DMS53 treated with DMSO at 0.1 percent for 48 hours (cell line): ENCODE measurements at regions not wholly inside any gene's neighbourhood (a gene's known extent, or its start where the extent isn't known, plus 50 kb on each side); places are given as distances from the start of the nearest gene placed in this dataset.

Source experiments
- DNase-seq: peaks from one replicate; lab custom pipeline; 2025; ENCODE audit not compliant: unreplicated experiment; lab: John Stamatoyannopoulos, UW

DNA sequence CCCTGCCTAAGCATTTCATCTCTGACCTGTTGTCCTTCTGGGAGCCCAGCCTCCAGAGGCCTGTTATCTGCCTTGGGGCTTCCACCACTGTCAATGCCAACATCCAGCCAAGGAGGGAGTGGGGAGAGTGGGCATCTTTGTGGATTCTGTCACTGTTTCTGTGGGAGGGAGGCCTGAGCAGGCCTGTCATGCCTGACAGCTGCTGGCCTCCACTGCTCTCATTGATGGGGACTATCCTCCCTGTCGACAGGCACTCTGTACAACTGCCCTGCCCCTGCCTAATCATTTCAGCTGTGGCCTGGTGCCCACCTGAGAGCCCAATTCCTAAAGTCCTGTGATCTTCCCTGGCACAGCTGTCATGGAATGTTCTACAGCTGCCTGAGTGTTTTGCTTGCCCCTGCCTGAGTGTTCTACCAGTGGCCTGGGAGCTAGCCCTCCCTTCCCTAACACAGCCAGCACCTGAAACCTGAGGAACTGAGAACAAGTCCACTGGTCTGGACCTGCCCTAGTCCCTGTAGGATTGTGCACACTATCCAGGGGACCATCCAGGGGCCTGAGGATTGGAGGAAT is 145.3 kb downstream of the FAM83B start:
- no peak for DNase-seq

DNA sequence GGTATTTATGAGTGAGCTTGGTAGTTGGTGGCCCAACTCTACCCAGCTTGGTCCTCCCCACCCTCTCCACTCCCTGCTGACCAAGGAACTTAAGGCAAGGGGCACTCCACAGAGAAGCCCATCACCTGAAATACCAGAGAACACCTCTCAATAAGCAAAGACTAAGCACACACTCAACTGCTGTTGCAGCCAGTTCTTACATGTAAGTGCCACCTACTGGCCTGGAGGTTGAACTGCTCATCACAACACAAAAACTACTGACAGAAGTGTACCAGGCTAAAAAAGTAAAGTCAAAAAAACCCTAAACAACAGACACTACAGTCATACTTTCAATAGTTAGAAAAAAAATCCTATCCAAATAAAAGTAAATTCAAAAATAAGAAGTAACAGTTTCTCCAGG is 146.2 kb downstream of the FAM83B start:
- no peak for DNase-seq

DNA sequence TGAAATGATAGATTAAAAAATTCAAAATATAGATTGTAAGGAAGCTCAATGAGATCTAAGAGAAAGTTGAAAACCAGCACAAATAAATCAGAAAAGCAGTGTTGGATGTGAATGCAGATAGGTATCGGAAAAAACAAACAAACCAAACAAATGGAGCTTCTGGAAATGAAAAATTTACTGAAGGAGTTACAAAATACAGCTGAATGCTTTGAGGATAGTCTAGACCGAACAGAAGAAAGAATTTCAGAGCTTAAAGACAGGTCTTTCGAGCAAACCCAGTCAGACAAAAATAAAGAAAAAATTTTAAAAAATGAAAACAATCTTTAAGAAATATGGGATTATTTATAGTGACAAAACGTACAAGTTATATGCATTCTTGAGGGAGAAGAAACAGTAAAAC is 146.7 kb downstream of the FAM83B start:
- DNase-seq = no peak

DNA sequence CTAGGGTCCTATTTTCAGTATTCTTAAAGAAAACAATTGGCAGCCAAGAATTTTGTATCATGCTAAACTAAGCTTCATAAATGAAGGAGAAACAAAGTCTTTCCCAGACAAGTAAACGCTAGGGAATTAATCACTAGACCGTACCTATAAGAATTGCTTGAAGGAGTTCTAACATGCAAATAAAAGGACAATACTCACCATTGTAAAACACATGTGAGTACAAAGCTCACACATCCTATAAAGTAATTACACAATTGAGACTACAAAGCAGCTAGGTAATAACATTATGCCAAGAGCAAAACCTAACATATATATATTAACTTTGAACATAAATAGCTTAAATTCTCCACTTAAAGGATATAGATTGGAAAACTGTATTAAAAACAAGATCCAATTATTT is 147.4 kb downstream of the FAM83B start:
- DNase-seq = no peak

DNA sequence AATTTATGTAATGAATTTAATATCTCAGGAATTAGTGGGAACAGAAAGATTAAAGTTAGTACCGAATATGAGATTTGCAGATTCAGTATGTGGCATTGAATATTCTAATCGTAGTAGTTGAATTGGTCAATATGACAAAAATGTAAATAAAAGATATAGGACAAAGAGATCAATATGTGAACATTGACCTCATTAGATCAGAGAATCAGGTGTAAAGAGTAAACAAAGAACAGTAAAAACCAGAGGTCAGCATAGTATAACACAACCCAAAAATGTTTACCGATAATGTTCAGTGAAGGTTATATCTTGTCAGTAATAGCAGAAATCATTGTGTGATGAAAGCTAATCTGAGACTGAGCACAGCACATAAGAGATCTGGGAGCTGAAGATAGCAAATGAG is 152.0 kb downstream of the FAM83B start:
- DNase-seq = no peak

DNA sequence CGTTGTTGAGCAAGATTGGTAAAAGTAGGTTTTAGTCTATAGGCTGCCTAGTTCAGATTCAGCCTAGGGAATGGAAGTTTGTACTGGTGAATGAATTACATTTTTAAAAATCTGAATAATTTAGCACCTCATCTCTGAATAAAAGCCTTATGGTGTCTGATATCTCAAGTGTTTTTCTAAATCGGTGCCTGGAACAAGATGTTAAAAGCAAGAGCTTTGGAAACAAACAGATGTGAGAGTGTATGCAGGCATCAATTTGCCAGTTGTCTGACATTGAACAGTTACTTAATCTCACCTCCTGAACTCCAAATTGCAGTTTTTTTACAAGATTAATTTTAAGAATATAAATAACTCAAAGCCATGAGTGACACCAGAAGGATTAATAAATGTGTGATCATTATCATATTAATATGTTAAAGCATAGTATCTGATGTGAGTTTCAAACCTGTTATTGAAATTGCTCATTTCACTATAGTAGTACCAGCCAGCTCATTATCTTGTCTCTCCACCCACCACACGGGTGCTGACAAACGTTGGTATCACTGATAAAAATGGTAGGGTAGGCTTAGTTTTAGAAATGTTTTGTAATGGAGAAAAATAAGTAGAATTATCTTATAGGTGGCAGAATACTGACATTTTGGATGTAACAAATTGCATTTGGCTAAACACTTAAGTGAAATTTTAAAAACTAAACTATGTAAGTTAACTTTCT is 157.3 kb downstream of the FAM83B start:
- no peak for DNase-seq

DNA sequence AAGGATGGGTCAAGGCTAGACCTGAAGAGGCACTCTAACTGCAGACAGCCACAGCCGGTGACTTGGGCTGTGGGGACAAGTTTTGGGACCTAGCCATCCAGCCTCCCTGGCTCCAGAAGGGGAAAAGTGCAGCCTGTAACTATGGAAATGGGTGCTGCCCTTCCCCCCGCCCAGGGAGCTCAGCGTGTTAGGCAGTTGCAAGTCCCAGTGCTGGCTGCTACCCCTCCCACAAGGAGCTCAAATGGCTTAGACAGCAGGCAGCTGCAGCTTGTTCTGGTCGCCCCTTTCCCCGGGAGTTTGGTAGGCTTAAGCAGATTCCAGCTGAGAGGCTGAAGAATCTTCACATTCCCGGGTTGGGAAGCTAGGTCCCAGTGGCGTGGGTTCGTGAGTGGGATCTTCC is 162.6 kb downstream of the FAM83B start:
- no peak for DNase-seq

DNA sequence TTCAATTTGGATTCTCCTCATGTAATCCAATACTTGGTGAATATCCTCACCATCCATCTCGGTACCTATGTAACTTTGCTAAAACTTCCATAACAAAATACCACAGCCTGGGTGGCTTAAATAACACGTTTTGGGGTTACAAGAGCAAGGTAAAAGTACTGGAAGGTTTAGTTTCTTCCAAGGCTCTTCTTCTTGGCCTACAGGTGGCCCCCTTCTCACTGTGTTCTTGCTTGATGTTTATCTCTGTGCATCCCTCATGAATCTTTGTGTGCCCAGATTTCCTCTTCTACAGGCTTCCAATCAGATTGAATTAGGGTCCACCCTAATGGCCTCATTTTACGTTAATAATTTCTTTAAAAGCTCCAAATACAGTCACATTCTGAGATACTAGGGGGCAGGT is 163.3 kb upstream of the HCRTR2 start:
- DNase-seq = no peak

DNA sequence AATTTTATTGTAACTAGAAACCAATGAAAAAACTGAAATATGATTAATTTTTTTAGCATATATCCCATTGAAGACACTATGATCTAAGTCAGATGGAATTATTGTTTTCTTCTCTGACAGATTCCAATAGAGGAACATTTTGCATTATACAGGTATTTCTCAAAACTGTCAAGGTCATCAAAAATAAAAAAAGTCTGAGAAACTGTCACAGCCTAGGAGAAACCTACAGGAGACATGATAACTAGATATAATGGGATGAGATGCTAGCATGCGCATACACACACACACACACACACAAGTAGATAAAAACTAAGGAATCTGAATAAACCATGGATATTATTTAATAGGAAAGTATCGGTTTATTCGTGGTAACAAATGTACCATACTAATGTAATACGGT is 161.9 kb upstream of the HCRTR2 start:
- DNase-seq = no peak

DNA sequence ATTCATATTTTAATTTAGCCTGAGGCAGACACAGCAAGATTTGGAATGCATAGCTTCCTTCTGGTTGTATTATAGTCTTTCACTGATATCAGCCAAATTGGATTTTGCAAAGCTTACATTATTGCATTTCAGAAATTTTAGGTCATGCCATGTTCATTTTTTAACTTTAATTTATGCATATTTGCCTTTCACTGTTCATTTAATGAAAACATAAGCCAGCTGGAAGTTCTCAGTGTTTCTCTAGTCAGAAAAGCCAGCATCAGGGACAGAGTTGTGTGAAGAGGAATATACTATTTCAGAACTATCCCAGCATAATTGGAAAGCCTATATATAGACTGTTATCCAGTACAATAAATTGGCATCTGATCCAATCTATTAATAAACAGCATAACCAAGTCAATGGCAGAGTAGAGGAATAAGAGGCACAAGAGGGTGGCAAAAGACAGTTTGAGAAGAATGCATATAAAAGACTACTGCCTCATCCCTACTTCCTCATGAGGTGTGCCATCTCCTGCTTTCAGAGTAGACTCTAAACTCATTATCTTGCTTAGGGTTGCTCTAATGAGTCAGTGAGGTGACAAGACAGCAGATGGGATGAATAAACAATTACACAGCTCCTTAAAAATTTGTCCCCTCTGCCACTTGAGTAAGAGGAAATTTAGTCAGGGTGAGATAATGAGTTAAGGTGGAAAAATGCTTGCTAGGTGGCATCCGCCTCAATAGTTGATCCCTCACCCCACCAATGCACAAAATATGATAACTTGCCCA is 159.8 kb upstream of the HCRTR2 start:
- no peak for DNase-seq

DNA sequence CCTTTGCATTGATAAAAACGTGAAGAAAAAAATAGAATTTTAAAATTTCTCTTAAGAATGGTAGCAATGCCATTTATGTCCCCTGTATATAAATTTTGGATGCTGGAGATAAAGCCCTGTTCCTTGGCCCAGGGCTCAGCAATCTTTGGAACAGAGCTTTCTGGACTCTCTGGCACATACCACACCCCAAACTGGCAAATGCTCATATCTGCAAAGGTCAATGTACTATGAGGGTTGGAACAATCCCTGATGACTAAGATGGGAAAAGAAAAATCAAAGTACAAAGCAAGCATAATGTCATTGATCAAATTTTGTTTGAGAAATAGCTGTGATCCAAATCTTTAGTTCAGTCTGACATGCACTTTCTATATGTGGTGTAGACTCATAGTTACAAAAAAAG is 158.1 kb upstream of the HCRTR2 start:
- DNase-seq = no peak

DNA sequence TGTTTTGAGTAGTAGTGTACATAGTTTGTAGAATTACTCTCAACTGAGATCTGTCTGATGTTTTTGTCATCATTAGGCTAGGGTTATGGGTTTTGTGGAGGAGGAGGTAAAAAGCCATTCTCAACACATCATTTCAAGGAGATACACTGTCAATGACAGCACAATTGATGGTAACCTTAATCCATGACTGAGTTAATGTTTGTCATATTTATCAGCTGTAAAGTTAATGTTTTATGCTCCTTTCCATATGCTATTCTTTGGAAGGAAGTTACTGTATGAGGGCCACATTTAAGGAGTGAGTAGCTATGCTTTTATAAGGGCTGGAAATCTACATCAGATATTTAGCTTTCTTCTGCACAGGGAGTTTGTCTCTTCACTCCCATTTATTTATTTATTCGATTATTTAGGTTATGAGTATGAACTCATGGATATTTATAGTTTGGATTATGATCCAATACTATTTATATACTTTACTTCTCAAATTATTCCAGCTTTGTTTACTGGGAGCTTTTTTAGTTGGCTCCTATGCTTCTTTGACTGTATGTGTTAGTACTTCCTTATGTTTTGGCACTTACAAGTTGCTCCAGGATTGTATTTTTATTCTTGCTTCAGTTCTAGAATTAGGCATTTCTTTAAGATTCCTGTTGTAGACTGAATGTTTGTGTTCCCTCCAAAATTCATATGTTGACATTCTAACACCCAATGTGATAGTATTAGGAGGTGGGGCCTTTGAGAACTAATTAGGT is 156.6 kb upstream of the HCRTR2 start:
- no peak for DNase-seq

DNA sequence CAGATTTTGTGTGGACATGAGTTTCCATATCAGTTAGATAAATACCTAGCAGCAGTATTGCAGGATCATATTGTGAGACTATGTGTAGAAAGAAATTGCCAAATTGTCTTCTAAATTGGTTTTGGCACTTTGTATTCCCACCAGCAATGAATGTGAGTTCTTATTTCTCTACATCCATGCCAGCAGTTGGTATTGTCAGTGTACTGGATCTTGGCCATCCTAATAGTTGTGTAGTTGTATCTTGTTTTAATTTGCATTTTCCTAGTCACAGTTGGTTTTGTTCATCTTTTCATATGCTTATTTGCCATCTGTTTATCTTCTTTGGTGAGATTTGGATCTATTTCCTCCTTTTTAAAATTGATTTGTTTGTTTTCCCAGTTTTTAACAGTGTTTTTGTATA is 154.7 kb upstream of the HCRTR2 start:
- DNase-seq = no peak

DNA sequence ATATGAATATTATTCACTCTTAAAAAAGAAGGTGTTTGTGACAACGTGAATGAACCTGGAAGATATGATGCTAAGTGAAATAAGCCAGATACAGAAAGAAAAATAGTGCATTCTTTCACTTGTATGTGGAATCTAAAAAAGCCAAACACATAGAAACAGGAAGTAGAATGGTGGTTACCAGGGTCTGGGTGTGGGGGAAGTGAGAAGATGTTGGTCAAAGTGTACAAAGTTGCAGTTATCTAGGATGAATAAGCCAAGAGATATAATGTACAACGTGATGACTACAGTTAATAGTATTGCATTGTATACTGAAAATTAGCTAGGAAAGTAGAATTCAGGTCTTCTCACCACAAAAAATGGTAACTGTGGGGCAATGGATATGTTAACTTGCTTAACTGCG is 151.1 kb upstream of the HCRTR2 start:
- DNase-seq = no peak

DNA sequence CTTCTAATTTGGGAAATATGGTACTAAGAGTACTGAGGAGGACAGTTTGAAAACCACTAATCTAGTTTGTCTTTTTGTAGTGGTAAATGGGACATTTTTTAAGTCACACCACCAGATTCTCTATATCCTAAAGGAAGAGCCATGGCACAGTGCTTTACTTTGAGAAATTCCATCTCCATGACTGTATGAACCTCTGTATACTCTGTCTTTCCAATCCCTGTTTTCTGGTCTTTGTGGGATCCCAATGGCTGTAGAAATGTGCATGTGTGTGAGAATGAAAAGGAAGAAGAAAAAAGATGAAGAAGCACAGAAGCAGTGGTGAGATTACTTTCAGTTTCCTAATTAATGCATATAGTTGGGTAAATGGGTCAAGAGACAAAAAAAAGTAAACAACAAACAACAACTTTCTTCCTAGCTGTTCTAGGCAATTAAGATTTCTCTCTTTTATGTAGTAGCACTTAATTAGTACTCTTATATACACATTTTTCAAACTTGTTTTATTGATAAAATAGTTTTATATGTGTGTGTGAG is 141.2 kb upstream of the HCRTR2 start:
- no peak for DNase-seq

DNA sequence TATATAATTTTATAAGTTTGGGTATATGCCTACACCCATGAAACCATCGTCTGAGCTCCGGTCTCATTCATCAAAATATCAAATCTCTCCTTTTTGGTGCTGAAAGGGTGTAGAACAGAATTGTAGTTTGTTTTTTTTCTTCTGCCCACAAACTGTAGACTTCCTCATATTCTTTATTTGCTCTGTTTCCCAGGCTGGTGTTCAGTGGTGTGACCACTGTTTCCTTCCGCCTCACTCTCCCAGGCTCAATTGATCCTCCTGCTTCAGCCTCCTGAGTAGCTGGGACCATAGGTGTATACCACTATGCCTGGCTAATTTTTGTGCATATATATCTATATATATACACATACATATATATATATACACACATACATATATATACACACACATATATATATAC is 139.6 kb upstream of the HCRTR2 start:
- DNase-seq = no peak

DNA sequence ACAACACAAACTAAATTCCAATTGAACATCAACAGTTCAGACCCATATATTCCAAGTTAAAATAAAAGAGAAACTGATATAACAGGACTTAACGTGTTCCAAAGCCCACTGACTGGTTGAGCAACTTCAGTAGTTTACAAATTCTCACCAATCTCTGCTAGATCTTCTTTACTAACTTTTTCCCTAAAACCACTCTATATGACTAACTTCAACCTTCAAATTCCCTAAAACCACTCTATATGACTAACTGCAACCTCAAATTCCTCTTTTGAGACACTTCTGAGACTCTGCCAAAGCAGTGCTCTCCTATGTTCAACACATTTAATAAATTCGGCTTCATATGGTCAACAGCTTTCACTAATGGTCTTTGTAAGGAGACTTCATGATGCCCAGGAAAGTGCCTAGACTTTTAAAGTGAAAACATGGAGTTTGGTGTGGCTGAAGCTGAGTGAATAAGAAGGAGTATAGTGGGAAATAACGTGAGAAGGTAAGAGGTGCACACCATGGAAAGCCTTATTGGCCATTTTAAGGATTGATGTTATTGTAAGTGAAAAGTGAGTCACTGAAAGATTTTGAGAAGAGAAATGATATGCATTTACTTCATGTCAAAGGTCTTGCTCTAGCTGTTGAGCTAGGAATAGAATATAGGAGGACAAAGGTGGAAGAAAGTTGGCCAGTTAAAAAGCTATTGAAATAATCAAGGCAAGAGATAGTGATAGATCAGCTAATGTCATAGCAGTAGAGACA is 134.0 kb upstream of the HCRTR2 start:
- no peak for DNase-seq

DNA sequence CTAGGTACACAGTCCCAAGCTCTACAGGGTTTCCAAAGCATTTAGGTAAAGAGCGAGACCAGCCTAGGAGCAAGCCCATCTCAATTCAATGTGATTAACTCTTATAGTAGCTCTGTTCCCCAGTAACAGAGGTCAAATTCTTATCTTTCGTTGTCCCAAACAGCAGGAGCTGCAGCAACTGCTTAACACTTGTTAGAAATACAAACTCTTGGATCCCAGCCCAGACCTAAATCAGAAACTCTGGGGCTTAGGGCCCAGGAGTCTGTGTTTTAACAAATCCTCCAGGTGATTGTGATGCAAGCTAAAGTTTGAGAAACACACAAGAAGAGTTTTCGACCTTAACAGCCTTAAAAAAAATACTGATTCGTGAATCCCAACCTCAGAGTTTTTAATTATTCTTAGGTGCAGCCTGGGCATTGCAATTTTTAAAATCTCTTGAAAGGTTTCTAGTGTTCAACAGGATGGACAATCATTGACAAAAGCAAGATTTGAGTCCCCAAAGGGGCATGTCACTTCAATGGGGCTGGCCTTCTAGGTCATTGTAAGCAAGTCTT is 127.4 kb upstream of the HCRTR2 start:
- DNase-seq = no peak

DNA sequence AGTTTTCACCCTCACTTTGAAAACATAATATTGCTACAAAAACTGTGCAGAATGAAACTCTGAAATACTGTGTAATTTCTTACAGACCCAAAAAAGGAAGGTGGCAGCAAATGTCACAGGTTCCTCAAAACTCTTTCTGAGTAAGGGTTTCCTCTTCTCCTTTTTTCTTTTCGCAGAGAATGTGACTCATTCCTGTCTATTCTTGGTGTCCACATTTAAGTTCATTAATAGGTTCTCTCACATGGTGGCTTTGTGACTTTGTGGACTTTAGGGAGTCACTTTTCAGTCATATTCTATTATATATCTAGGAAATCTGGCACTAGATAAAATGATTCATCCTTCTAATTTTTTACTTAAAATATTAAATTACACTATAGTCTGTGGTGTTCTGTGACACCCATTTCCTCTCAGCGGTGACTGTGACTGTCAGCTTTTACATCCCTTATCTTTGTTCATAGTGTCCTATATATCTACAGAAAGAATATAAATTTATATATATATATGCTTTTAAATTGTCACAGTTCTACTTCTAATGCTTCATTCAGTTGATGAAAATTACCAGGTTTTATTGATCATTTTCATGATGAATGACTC is 126.8 kb upstream of the HCRTR2 start:
- DNase-seq = no peak

DNA sequence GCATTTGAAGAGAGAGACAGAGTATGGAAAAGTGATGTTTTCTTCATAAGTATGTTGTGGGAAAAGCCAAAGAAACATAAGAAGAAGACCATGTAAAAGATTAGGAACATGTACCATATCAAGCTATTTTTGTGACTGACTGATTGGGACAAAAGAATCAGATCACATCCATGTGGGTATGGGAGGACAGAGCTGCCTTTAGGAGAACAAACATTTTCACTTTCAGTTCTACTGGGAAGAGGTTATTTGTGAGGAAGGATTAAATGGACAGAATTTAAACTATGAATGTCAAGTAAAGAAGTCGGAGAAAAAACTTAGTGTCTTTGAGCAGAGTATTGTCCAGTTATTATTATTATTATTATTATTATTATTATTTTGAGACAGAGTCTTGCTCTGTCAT is 124.4 kb upstream of the HCRTR2 start:
- no peak for DNase-seq
